PC-9 (cell line): ENCODE measurements at regions not wholly inside any gene's neighbourhood (a gene's known extent, or its start where the extent isn't known, plus 50 kb on each side); places are given as distances from the start of the nearest gene placed in this dataset.

Experiments used
- BruUV-seq: library from RNA; stranded (reverse); fragments of 400-500 nt; replicated peaks from 2 replicates; lab custom pipeline; 2021; lab: Mats Ljungman, UMichigan
- CTCF ChIA-PET: fragments of 300-600 bp; sonication (Branson Sonifier 250); formaldehyde crosslinking; loops from one replicate; lab custom pipeline; 2022; ENCODE audit warnings: antibody characterized with exemption; lab: Charles Lee
- POLR2A ChIA-PET: fragments of 300-600 bp; sonication (Branson Sonifier 250); formaldehyde crosslinking; loops from one replicate; lab custom pipeline; 2022; ENCODE audit warnings: antibody characterized with exemption; ENCODE audit not compliant: unreplicated experiment; lab: Charles Lee
- DNase-seq, 2 experiments: peaks; one replicate each; pipeline versions ENCODE4 v3.0.0 to v3.0.0-alpha.2; 2015 to 2022; ENCODE audit warnings: mixed read lengths in 1 of 2
- H2AFZ ChIP-seq: fragments of 200-600 bp; sonication (generic); 2 replicates; pipeline ENCODE4 v1.8.1; 2017; ENCODE audit warnings: antibody characterized with exemption
- H3F3A ChIP-seq: fragments of 200-600 bp; sonication (generic); 2 replicates; pipeline ENCODE4 v1.8.1; 2017; ENCODE audit warnings: antibody characterized with exemption, mild to moderate bottlenecking, low read depth; ENCODE audit not compliant: insufficient read depth
- H3K27ac ChIP-seq: fragments of 200-600 bp; sonication (generic); 2 replicates; pipeline ENCODE4 v1.6.1; 2016; ENCODE audit warnings: mixed run types
- H3K27me3 ChIP-seq: fragments of 200-600 bp; sonication (generic); 2 replicates; pipeline ENCODE4 v1.6.1; 2016; ENCODE audit warnings: low read depth, mixed run types; ENCODE audit not compliant: insufficient read depth
- H3K36me3 ChIP-seq: fragments of 200-600 bp; sonication (generic); 2 replicates; pipeline ENCODE4 v1.6.1; 2016; ENCODE audit warnings: low read depth, mixed run types
- H3K4me1 ChIP-seq: fragments of 200-600 bp; sonication (generic); replicated peaks from 2 replicates; pipeline ENCODE4 v1.6.1; 2016; ENCODE audit warnings: mixed run types; ENCODE audit not compliant: insufficient read depth
- H3K4me2 ChIP-seq: fragments of 200-600 bp; sonication (generic); 2 replicates; pipeline ENCODE4 v1.6.1; 2017; ENCODE audit warnings: mixed run types
- H3K4me3 ChIP-seq: fragments of 200-600 bp; sonication (generic); 2 replicates; pipeline ENCODE4 v1.6.1; 2016; ENCODE audit warnings: mixed run types
- H3K79me2 ChIP-seq: fragments of 200-600 bp; sonication (generic); 2 replicates; pipeline ENCODE4 v1.6.1; 2017; ENCODE audit warnings: low read depth, mixed run types
- H3K9me2 ChIP-seq: fragments of 200-600 bp; sonication (generic); 2 replicates; pipeline ENCODE4 v1.8.1; 2017; ENCODE audit warnings: mild to moderate bottlenecking; ENCODE audit not compliant: insufficient read depth
- H3K9me3 ChIP-seq: fragments of 200-600 bp; sonication (generic); 2 replicates; pipeline ENCODE4 v1.8.1; 2016; ENCODE audit warnings: low read depth; ENCODE audit not compliant: insufficient read depth
- H4K20me1 ChIP-seq: fragments of 200-600 bp; sonication (generic); 2 replicates; pipeline ENCODE4 v1.8.1; 2017; ENCODE audit not compliant: insufficient read depth
- CTCF ChIP-seq: fragments of 200-600 bp; sonication (generic); conservative IDR thresholded peaks from 2 replicates; pipeline ENCODE4 v1.6.1; 2017; ENCODE audit warnings: mixed run types, antibody characterized with exemption, mild to moderate bottlenecking, moderate library complexity
- EZH2 ChIP-seq: fragments of 200-600 bp; sonication (generic); IDR thresholded peaks from 2 replicates; pipeline ENCODE4 v1.8.0; 2017; ENCODE audit warnings: antibody characterized with exemption, low read depth
- intact Hi-C: fragments of 100-400 bp; cut with micrococcal nuclease; formaldehyde crosslinking; loops from one replicate; pipeline ENCODE4 v1.10.0; 2022; ENCODE audit not compliant: unreplicated experiment

GRCh38 chr10:112896722-112897121, 53.3 kb upstream of the TCF7L2 start:
- DNase-seq, result no peak
- intact Hi-C loops, result no loop called here
- POLR2A ChIA-PET, result no interaction called here
- no peak overlapping the region for H2AFZ ChIP-seq
- no peak for TF ChIP-seq EZH2
- no peak overlapping the region for H3K27ac ChIP-seq
- H3K4me3 ChIP-seq, result no peak overlapping the region
- H3K4me1 ChIP-seq, result no peaks in the 10 kb centered on the region
- no peaks in the 10 kb centered on the region for H3K36me3 ChIP-seq
- no peaks in the 10 kb centered on the region for H3K27me3 ChIP-seq
- no peak overlapping the region for H3K4me2 ChIP-seq
- H3F3A ChIP-seq, result no peaks in the 10 kb centered on the region
- BruUV-seq, result no TSS peak
- CTCF ChIA-PET, result no interaction called here
- no peaks in the 10 kb centered on the region for H3K9me2 ChIP-seq
- H3K9me3 ChIP-seq, result no peaks in the 10 kb centered on the region
- H4K20me1 ChIP-seq, result no peaks in the 10 kb centered on the region
- H3K79me2 ChIP-seq, result no peaks in the 10 kb centered on the region

GRCh38 chr10:112898540-112899390, 51.3 kb upstream of the TCF7L2 start:
- Histone ChIP-seq H3K9me3 (no peaks in the 10 kb centered on the region), H3K27ac (no peak overlapping the region), H3K27me3 (no peaks in the 10 kb centered on the region), H3K79me2 (no peaks in the 10 kb centered on the region), H3K9me2 (no peaks in the 10 kb centered on the region), H3F3A (no peaks in the 10 kb centered on the region; the same call in 1 of the 2 replicates), H2AFZ (no peak overlapping the region), H3K4me1 (no peaks in the 10 kb centered on the region), H3K4me2 (no peak overlapping the region), H3K36me3 (no peaks in the 10 kb centered on the region), H4K20me1 (no peaks in the 10 kb centered on the region), H3K4me3 (no peak overlapping the region)
- no TSS peak for BruUV-seq
- peak in 1 of 2 experiments; percentile 12 for DNase-seq
- ChIA-PET CTCF (no interaction called here), POLR2A (interaction anchor here (0.7 kb wide), 1 partner anchor 454 kb away, joined by 4 read pairs; no protein-coding TSS in a partner anchor)
- intact Hi-C loops, result no loop called here
- no peak for TF ChIP-seq EZH2
- TF ChIP-seq CTCF, result no peak

DNA sequence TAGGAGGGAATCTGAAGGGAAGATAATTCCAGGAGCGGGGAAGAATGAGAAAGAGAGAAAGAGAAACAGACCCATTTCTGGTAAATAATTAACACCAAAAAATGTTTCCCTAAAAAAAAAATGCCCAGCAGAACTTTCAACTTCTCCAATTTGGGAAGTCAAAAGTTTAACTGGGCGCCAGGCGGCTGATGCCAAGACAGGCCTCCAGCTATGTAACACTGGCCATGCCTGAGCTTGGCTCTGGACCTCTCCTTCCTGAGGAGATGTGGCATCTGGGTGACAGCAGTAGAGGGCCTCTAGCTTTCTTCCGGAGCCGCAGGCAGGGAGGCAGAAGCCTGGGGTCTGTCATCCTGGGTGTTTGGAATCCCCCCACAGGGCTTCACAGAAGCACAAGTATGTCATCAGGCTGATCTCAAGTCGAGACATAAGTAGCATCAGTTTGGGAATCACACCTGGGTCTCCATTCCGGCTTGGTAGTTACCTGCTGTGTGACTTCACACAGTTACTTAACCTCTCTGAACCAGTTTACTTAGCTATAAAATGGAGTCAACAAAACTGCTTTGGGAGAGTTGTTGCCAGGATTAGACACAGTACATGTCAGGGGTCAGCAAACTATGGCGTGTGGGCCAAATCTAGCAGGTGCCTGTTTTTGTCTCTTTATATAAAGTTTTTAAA, 50.5 kb upstream of the TCF7L2 start:
- H3F3A ChIP-seq, result peaks cover 4% of the 10 kb centered on the region; the same call in 1 of the 2 replicates
- no peaks in the 10 kb centered on the region for H3K4me1 ChIP-seq
- ChIA-PET CTCF (no interaction called here), POLR2A (no interaction called here)
- no peaks in the 10 kb centered on the region for H4K20me1 ChIP-seq
- H3K27me3 ChIP-seq, result no peaks in the 10 kb centered on the region
- H3K4me2 ChIP-seq, result no peak overlapping the region
- H2AFZ ChIP-seq, result no peak overlapping the region
- no peaks in the 10 kb centered on the region for H3K79me2 ChIP-seq
- intact Hi-C loops, result no loop called here
- H3K9me2 ChIP-seq, result no peaks in the 10 kb centered on the region
- no peak for TF ChIP-seq CTCF
- no TSS peak for BruUV-seq
- no peaks in the 10 kb centered on the region for H3K9me3 ChIP-seq
- no peak for DNase-seq
- H3K27ac ChIP-seq, result no peak overlapping the region
- H3K36me3 ChIP-seq, result no peaks in the 10 kb centered on the region
- H3K4me3 ChIP-seq, result no peak overlapping the region
